ENCODE measurements at regions not wholly inside any gene's neighbourhood (a gene's known extent, or its start where the extent isn't known, plus 50 kb on each side); places are given as distances from the start of the nearest gene placed in this dataset.

- no peak for TF ChIP-seq RAD21 (IDR thresholded peaks at IDR 0.05; ENCODE audit: low read length)
- no peak for TF ChIP-seq CTCF (conservative IDR thresholded peaks at IDR 0.05; ENCODE audit: low read depth, low read length)
- no peak for TF ChIP-seq RCOR1 (IDR thresholded peaks at IDR 0.05; ENCODE audit: insufficient replicate concordance, low read length)
- no peak for TF ChIP-seq FOS (IDR thresholded peaks at IDR 0.05; ENCODE audit: low read depth, low read length)
- TF ChIP-seq MAFK (IDR thresholded peaks at IDR 0.05; ENCODE audit: low read depth, low read length), result no peak
These were observed 150.6 kb upstream of the GYPA start for GRCh38 chr4:144291164-144291563.
